ENCODE measurements at regions not wholly inside any gene's neighbourhood (a gene's known extent, or its start where the extent isn't known, plus 50 kb on each side); places are given as distances from the start of the nearest gene placed in this dataset.

DNA sequence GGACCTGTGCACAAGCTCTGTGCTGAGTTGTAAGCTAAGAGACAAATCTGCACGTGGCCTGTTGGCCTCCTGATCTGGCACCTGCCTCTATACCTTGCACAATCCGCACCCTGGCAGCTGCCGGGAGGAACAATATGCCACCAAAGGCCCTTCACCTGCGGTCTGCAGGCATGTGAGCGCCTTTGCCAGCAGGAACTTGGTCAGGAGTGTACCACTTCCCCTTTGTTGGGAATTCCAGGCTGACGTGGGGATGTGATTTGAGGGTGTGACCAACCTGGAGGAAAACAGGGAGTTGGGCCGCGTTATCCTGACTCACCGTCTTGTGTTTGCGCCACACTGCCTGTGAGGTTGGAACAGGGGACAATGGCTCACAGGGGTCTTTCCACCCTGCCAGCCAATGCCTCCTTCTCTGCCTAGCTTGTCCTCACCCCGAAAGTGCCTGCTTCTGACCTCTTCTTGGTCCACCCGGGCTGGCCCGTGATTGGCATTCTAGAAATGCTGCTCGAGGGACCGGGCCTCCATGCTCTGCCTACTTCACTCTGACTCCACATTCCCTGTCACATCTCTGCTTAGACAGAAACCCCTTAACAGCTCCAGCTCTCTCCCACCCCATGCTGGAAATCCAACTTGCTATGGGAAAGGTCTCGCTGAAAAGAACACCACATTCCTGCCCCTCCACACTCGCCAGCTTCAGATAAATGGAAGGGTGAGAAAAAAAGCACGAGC, 67.1 kb upstream of the MAP4K4 start:
- TF ChIP-seq TAF1 (IDR thresholded peaks at IDR 0.05; ENCODE audit: borderline replicate concordance, low read depth, low read length) (no peak), POLR2A (IDR thresholded peaks at IDR 0.05; ENCODE audit: low read depth, low read length) (no peak), POLR2AphosphoS5 (IDR thresholded peaks at IDR 0.05; ENCODE audit: low read depth, low read length) (no peak)

All from GM12892 (cell line).